ENCODE measurements at regions not wholly inside any gene's neighbourhood (a gene's known extent, or its start where the extent isn't known, plus 50 kb on each side); places are given as distances from the start of the nearest gene placed in this dataset.
"Not testable (repeated sequence)": the region's sequence is repeated elsewhere in the genome, so short reads cannot be mapped to it uniquely, and the experiment has no call there.

DNA sequence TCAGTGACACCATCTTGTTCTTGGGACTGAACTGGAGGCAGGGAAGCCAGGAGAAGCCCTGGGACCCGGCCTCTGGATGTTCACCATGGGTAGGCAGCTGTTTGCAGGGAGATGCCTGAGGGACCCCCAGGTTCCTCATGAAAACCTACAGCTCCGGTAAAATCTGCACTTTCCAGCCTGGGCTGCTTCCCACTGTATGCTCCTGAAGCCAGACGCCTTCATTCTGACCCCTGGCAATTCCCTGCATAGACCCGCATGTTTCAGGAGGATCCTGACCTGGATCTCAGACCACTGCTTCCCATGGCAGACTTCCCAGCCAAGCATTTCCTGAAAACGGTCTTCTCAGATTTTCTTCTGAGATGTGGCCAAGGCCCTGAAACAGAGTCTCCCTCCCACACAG lies 306.7 kb downstream of the PREX1 start:
- TF ChIP-seq EZH2phosphoT487 (IDR thresholded peaks at IDR 0.05; ENCODE audit: low read depth): no peak
- TF ChIP-seq, protein P1, sequence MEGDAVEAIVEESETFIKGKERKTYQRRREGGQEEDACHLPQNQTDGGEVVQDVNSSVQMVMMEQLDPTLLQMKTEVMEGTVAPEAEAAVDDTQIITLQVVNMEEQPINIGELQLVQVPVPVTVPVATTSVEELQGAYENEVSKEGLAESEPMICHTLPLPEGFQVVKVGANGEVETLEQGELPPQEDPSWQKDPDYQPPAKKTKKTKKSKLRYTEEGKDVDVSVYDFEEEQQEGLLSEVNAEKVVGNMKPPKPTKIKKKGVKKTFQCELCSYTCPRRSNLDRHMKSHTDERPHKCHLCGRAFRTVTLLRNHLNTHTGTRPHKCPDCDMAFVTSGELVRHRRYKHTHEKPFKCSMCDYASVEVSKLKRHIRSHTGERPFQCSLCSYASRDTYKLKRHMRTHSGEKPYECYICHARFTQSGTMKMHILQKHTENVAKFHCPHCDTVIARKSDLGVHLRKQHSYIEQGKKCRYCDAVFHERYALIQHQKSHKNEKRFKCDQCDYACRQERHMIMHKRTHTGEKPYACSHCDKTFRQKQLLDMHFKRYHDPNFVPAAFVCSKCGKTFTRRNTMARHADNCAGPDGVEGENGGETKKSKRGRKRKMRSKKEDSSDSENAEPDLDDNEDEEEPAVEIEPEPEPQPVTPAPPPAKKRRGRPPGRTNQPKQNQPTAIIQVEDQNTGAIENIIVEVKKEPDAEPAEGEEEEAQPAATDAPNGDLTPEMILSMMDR (IDR thresholded peaks at IDR 0.05; ENCODE audit: low read depth, low read length): no peak
- Histone ChIP-seq H3K4me3 (ENCODE audit: low read length) (no peak overlapping the region), H3K4me2 (ENCODE audit: low read length) (no peak overlapping the region), H3K27me3 (ENCODE audit: low read depth, low read length) (peaks cover 23% of the 10 kb centered on the region), H3K9ac (ENCODE audit: low read length) (no peak overlapping the region), H3K9me3 (ENCODE audit: insufficient read depth, low read length) (no peaks in the 10 kb centered on the region), H3K27ac (ENCODE audit: low read length) (no peak overlapping the region), H3K4me1 (ENCODE audit: low read length) (no peaks in the 10 kb centered on the region), H4K20me1 (ENCODE audit: insufficient read depth, low read length) (peaks cover 7% of the 10 kb centered on the region), H3K36me3 (replicated peaks; ENCODE audit: low read depth, low read length) (no peaks in the 10 kb centered on the region), H3K79me2 (ENCODE audit: low read length) (no peaks in the 10 kb centered on the region), H2AFZ (ENCODE audit: low read depth, low read length) (no peak overlapping the region)

DNA sequence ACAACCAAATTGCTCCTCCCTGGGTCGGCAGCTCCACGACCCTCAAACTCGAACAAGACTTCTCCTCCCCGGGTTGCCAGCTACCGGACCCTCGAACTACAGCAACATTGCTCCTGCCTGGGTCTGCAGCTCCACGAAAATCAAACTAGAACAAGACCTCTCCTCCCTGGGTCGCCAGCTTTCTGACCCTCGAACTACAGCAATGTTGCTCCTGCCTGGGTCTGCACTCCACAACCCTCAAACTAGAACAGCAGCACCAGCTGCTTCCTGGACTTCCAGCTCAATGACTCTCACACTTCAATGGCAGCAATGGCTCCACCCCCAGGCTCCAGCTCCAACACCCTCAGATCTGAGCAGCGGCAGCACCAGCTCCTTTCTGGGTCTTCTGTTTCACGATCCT lies 311.6 kb downstream of the PREX1 start:
- H3K36me3 ChIP-seq (replicated peaks; ENCODE audit: low read depth, low read length); H4K20me1 ChIP-seq (ENCODE audit: insufficient read depth, low read length); H3K27me3 ChIP-seq (ENCODE audit: low read depth, low read length); H3K4me1 ChIP-seq (ENCODE audit: low read length); H3K4me3 ChIP-seq (ENCODE audit: low read length); H2AFZ ChIP-seq (ENCODE audit: low read depth, low read length); H3K9me3 ChIP-seq (ENCODE audit: insufficient read depth, low read length); H3K9ac ChIP-seq (ENCODE audit: low read length); H3K79me2 ChIP-seq (ENCODE audit: low read length); H3K27ac ChIP-seq (ENCODE audit: low read length); H3K4me2 ChIP-seq (ENCODE audit: low read length): not testable (repeated sequence)

DNA sequence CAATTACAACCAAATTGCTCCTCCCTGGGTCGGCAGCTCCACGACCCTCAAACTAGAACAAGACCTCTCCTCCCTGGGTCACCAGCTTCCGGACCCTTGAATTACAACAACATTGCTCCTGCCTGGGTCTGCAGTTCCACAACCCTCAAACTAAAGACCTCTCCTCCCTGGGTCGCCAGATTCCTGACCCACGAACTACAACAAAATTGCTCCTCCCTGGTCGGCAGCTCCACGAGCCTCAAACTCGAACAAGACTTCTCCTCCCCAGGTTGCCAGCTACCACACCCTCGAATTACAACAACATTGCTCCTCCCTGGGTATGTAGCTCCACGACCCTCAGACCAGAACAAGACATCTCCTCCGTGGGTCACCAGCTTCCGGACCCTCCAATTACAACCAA lies 313.2 kb downstream of the PREX1 start:
- not testable (repeated sequence) for H2AFZ ChIP-seq (ENCODE audit: low read depth, low read length); H3K4me2 ChIP-seq (ENCODE audit: low read length); H3K27me3 ChIP-seq (ENCODE audit: low read depth, low read length); H3K4me1 ChIP-seq (ENCODE audit: low read length); H3K9ac ChIP-seq (ENCODE audit: low read length); H3K27ac ChIP-seq (ENCODE audit: low read length); H3K79me2 ChIP-seq (ENCODE audit: low read length); H3K4me3 ChIP-seq (ENCODE audit: low read length); H3K9me3 ChIP-seq (ENCODE audit: insufficient read depth, low read length); H4K20me1 ChIP-seq (ENCODE audit: insufficient read depth, low read length); H3K36me3 ChIP-seq (replicated peaks; ENCODE audit: low read depth, low read length)

DNA sequence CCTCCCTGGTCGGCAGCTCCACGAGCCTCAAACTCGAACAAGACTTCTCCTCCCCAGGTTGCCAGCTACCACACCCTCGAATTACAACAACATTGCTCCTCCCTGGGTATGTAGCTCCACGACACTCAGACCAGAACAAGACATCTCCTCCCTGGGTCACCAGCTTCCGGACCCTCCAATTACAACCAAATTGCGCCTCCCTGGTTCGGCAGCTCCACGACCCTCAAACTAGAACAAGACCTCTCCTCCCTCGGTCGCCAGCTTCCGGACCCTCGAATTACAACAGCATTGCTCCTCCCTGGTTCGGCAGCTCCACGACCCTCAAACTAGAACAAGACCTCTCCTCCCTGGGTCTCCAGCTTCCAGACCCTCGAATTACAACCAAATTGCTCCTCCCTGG lies 315.3 kb downstream of the PREX1 start:
- not testable (repeated sequence) for H3K4me3 ChIP-seq (ENCODE audit: low read length); H3K4me1 ChIP-seq (ENCODE audit: low read length); H3K27me3 ChIP-seq (ENCODE audit: low read depth, low read length); H3K9ac ChIP-seq (ENCODE audit: low read length); H4K20me1 ChIP-seq (ENCODE audit: insufficient read depth, low read length); H3K4me2 ChIP-seq (ENCODE audit: low read length); H2AFZ ChIP-seq (ENCODE audit: low read depth, low read length); H3K36me3 ChIP-seq (replicated peaks; ENCODE audit: low read depth, low read length); H3K9me3 ChIP-seq (ENCODE audit: insufficient read depth, low read length); H3K27ac ChIP-seq (ENCODE audit: low read length); H3K79me2 ChIP-seq (ENCODE audit: low read length)

DNA sequence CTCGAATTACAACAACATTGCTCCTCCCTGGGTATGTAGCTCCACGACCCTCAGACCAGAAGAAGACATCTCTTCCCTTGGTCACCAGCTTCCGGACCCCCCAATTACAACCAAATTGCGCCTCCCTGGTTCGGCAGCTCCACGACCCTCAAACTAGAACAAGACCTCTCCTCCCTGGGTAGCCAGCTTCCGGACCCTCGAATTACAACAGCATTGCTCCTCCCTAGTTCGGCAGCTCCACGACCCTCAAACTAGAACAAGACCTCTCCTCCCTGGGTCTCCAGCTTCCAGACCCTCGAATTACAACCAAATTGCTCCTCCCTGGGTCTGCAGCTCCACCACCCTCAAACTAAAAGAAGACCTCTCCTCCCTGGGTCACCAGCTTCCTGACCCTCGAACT lies 322.7 kb downstream of the PREX1 start:
- not testable (repeated sequence) for H3K9me3 ChIP-seq (ENCODE audit: insufficient read depth, low read length); H4K20me1 ChIP-seq (ENCODE audit: insufficient read depth, low read length); H3K27ac ChIP-seq (ENCODE audit: low read length); H3K79me2 ChIP-seq (ENCODE audit: low read length); H2AFZ ChIP-seq (ENCODE audit: low read depth, low read length); H3K4me2 ChIP-seq (ENCODE audit: low read length); H3K36me3 ChIP-seq (replicated peaks; ENCODE audit: low read depth, low read length); H3K9ac ChIP-seq (ENCODE audit: low read length); H3K4me1 ChIP-seq (ENCODE audit: low read length); H3K4me3 ChIP-seq (ENCODE audit: low read length)
- peaks cover 35% of the 10 kb centered on the region for H3K27me3 ChIP-seq (ENCODE audit: low read depth, low read length)

DNA sequence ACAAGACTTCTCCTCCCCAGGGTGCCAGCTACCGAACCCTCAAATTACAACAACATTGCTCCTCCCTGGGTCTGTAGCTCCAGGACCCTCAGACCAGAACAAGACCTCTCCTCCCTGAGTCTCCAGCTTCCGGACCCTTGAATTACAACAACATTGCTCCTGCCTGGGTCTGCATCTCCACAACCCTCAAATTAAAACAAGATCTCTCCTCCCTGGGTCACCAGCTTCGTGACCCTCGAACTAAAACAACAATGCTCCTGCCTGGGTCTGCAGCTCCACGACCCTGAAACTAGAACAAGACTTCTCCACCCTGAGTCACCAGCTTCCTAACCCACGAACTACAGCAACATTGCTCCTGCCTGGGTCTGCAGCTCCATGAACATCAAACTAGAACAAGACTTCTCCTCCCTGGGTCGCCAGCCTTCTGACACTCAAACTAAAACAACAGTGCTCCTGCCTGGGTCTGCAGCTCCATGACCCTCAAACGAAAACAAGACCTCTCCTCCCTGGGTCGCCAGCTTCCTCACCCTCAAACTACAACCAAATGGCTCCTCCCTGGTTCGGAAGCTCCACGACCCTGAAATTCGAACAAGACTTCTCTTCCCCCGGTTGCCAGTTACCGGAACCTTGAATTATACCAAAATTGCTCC lies 324.5 kb downstream of the PREX1 start:
- H3K79me2 ChIP-seq (ENCODE audit: low read length): no peaks in the 10 kb centered on the region
- peaks cover 35% of the 10 kb centered on the region for H3K27me3 ChIP-seq (ENCODE audit: low read depth, low read length)
- no peak overlapping the region for H3K9ac ChIP-seq (ENCODE audit: low read length)
- no peaks in the 10 kb centered on the region for H4K20me1 ChIP-seq (ENCODE audit: insufficient read depth, low read length)
- no peak overlapping the region for H3K4me2 ChIP-seq (ENCODE audit: low read length)
- no peaks in the 10 kb centered on the region for H3K9me3 ChIP-seq (ENCODE audit: insufficient read depth, low read length)
- H3K27ac ChIP-seq (ENCODE audit: low read length): no peak overlapping the region
- H2AFZ ChIP-seq (ENCODE audit: low read depth, low read length): no peak overlapping the region
- TF ChIP-seq EZH2phosphoT487 (IDR thresholded peaks at IDR 0.05; ENCODE audit: low read depth): no peak
- TF ChIP-seq, protein P1 (IDR thresholded peaks at IDR 0.05; ENCODE audit: low read depth, low read length): no peak
- H3K4me1 ChIP-seq (ENCODE audit: low read length): no peaks in the 10 kb centered on the region
- no peaks in the 10 kb centered on the region for H3K36me3 ChIP-seq (replicated peaks; ENCODE audit: low read depth, low read length)
- H3K4me3 ChIP-seq (ENCODE audit: low read length): no peak overlapping the region
